ENCODE measurements at regions not wholly inside any gene's neighbourhood (a gene's known extent, or its start where the extent isn't known, plus 50 kb on each side); places are given as distances from the start of the nearest gene placed in this dataset.

DNA sequence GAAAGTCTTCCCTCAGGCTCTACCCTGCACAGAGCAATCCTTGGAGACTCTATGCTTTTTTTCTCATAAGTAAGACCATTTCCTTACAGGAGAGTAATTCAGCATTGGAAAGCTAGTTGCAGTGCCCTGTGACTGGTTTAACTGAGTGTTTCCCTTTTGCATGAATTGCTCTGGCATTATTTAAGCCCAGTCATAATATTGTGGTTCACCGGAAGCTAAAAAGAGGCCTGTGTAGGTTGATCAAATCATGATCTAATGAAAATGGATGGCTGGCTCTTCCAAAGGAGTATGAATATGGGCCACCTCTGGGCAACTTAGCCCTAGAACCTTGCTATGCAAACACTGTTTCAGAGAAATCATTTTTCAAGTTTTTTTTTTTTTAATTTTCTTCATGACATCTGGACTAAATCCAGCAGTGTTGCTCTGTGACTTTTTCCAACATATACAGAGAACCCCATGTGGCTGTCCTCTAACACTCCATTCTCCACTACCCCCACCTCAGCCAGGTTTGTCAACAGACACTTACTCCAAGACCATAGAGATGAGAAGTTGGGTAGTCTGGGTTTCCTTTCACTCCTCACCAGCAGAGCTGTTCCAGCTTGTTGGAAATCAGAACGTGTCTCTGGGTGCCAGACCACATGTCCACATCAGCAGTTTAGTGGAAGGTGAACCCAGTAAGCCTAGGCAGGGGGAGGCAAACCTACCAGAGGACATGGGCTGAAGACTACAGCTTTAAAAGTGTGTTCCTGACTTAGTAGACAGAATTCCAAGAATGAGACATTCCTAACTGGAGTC, 175.2 kb upstream of the SLC14A2 start:
- no peaks in the 10 kb centered on the region for H3K36me3 ChIP-seq (ENCODE audit: control insufficient read depth, insufficient read depth, low read length)
- no peaks in the 10 kb centered on the region for H3K9me3 ChIP-seq (ENCODE audit: control insufficient read depth, insufficient read depth, low read length)
- no peaks in the 10 kb centered on the region for H3K4me1 ChIP-seq (ENCODE audit: control insufficient read depth, insufficient read depth, low read length)
- DNase-seq (ENCODE audit: low read depth, low spot score): no peak
- H3K27me3 ChIP-seq (ENCODE audit: control insufficient read depth, insufficient read depth, low read length): no peaks in the 10 kb centered on the region
- H3K4me3 ChIP-seq (ENCODE audit: low read length): no peak overlapping the region
- no CpG with 5 or more reads among the region's 2 CpGs for WGBS (ENCODE audit: insufficient coverage, insufficient read length)
- H3K27ac ChIP-seq (ENCODE audit: low read length): no peak overlapping the region

DNA sequence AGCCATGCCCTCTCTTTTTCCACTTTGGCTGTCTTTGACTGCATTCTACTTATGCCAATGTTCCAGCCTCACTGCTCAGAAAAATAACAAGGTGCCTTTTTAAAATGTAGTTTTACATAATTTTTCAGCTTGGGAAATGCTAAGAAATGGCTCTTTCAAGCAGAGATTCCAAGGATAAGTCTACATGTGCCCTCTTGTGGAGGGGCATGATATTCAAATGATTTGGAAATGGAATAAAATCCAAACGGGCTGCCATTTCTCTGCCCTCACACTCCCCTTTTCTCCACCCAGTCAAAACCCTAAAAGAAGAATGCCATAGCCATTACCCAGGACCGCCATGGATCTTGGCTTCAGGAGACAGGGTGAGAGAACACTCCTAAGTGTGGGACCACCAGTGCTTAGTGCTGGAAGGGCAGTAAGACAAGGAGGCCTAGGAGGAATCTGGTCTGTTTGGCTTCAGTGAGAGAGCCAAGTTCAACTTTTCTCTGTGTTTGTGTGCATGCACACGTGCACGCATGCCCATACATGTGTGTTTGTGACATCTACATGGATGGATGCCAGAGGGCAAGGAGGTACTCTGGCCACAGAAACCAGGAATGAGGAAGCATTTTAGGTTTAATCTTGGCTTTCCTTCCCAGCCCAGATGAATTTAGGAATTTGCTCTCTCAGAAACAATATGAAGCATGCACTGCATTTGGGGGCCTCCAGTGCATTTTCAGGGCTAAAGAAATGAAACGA, 174.0 kb upstream of the SLC14A2 start:
- no peaks in the 10 kb centered on the region for H3K9me3 ChIP-seq (ENCODE audit: control insufficient read depth, insufficient read depth, low read length)
- DNase-seq (ENCODE audit: low read depth, low spot score): no peak
- no peaks in the 10 kb centered on the region for H3K36me3 ChIP-seq (ENCODE audit: control insufficient read depth, insufficient read depth, low read length)
- no CpG with 5 or more reads among the region's 5 CpGs for WGBS (ENCODE audit: insufficient coverage, insufficient read length)
- no peak overlapping the region for H3K27ac ChIP-seq (ENCODE audit: low read length)
- H3K27me3 ChIP-seq (ENCODE audit: control insufficient read depth, insufficient read depth, low read length): no peaks in the 10 kb centered on the region
- H3K4me3 ChIP-seq (ENCODE audit: low read length): no peak overlapping the region
- H3K4me1 ChIP-seq (ENCODE audit: control insufficient read depth, insufficient read depth, low read length): no peaks in the 10 kb centered on the region

DNA sequence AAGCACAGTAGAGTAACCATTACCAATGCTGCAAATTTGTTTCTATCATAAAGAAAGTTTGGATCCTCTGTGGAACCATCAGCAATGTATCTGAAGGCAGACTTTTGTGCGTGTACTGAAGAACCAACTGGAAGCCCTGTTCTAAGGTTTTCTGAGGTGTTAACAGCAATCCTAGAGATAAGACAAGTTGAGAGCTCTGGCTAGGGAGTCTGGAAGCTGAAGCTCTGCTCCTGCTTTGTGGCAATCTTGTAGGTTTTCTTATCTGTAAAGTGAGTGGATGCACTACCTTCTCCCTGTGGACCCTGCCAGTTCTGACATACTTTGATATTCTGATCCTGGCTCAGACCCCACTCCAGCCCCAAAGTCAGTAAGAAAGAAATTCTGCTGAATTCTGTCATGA, 171.2 kb upstream of the SLC14A2 start:
- WGBS (ENCODE audit: insufficient coverage, insufficient read length): no CpG with 5 or more reads among the region's 1 CpG
- DNase-seq (ENCODE audit: low read depth, low spot score): no peak

DNA sequence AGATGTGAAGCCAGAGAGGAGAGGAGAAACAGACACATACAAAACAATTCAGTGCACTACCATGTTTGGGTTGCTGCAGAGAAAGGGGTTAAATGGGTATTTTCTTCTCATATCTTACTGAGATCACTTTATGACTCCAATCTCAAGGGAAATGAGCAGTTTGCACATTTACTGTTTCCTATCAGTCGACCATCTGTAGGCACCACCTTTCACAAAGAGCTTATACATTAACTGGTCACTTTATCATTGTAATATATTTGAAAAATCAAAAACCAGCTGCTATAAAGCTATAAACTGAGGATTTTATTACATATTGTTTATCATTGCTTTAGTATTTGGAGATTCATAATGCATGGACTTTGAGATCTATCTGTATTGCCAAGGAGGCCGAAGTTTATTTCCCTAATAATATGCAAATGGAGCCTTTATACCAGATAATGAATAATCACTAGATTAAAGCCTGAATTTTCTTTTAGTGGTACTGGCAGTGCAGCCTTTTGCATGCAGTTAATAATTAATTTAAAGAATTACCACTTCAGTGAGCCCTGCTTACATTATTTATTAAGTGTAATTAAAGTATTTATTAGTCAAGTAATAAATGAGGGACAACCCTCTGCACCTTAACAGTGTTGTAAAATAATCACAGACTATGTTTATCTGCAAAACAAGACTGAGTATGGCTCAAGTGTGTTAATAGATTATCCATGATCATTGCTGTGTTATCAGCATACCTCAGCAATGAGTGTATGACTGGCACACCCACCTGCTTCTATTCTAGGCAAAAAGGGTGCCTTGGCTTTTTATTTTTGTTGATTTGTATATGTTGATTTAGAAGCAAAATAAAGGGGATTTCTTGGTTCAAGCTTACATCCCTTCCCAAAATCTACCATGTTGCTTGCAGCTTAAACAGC, 167.7 kb upstream of the SLC14A2 start:
- H3K27me3 ChIP-seq (ENCODE audit: control insufficient read depth, insufficient read depth, low read length): no peaks in the 10 kb centered on the region
- H3K36me3 ChIP-seq (ENCODE audit: control insufficient read depth, insufficient read depth, low read length): no peaks in the 10 kb centered on the region
- no peak for DNase-seq (ENCODE audit: low read depth, low spot score)
- no peaks in the 10 kb centered on the region for H3K4me1 ChIP-seq (ENCODE audit: control insufficient read depth, insufficient read depth, low read length)
- H3K4me3 ChIP-seq (ENCODE audit: low read length): no peak overlapping the region
- H3K27ac ChIP-seq (ENCODE audit: low read length): no peak overlapping the region
- no CpG with 5 or more reads among the region's 2 CpGs for WGBS (ENCODE audit: insufficient coverage, insufficient read length)
- H3K9me3 ChIP-seq (ENCODE audit: control insufficient read depth, insufficient read depth, low read length): no peaks in the 10 kb centered on the region

More for the DNA sequence above, 171.2 kb upstream of the SLC14A2 start:
- Histone ChIP-seq H3K27me3 (ENCODE audit: control insufficient read depth, insufficient read depth, low read length) (no peaks in the 10 kb centered on the region), H3K9me3 (ENCODE audit: control insufficient read depth, insufficient read depth, low read length) (no peaks in the 10 kb centered on the region), H3K36me3 (ENCODE audit: control insufficient read depth, insufficient read depth, low read length) (no peaks in the 10 kb centered on the region), H3K4me1 (ENCODE audit: control insufficient read depth, insufficient read depth, low read length) (no peaks in the 10 kb centered on the region), H3K27ac (ENCODE audit: low read length) (no peak overlapping the region), H3K4me3 (ENCODE audit: low read length) (no peak overlapping the region)

DNA sequence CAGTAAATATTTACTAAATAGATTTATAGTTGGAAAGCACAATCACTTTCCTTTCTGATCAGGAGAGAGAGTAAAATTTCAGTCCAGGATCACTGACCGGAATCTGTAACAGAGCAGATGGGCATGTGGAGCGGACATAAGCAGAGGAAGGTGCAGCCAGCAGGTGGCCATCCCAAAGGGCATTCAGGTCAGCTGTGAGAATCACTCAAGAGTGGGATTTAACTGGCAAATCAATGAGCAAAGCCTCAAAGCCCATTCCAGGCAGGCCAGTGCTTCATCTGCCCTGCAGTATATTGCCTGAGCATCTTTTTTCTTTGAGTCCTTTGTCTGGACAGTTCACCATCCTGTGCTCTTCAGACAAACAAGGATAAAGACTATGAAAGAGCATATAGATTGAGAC, 166.4 kb upstream of the SLC14A2 start:
- Histone ChIP-seq H3K27me3 (ENCODE audit: control insufficient read depth, insufficient read depth, low read length) (no peaks in the 10 kb centered on the region), H3K36me3 (ENCODE audit: control insufficient read depth, insufficient read depth, low read length) (no peaks in the 10 kb centered on the region), H3K27ac (ENCODE audit: low read length) (no peak overlapping the region), H3K4me1 (ENCODE audit: control insufficient read depth, insufficient read depth, low read length) (no peaks in the 10 kb centered on the region), H3K4me3 (ENCODE audit: low read length) (no peak overlapping the region), H3K9me3 (ENCODE audit: control insufficient read depth, insufficient read depth, low read length) (no peaks in the 10 kb centered on the region)
- DNase-seq (ENCODE audit: low read depth, low spot score): no peak
- WGBS (ENCODE audit: insufficient coverage, insufficient read length): no CpG with 5 or more reads among the region's 2 CpGs

DNA sequence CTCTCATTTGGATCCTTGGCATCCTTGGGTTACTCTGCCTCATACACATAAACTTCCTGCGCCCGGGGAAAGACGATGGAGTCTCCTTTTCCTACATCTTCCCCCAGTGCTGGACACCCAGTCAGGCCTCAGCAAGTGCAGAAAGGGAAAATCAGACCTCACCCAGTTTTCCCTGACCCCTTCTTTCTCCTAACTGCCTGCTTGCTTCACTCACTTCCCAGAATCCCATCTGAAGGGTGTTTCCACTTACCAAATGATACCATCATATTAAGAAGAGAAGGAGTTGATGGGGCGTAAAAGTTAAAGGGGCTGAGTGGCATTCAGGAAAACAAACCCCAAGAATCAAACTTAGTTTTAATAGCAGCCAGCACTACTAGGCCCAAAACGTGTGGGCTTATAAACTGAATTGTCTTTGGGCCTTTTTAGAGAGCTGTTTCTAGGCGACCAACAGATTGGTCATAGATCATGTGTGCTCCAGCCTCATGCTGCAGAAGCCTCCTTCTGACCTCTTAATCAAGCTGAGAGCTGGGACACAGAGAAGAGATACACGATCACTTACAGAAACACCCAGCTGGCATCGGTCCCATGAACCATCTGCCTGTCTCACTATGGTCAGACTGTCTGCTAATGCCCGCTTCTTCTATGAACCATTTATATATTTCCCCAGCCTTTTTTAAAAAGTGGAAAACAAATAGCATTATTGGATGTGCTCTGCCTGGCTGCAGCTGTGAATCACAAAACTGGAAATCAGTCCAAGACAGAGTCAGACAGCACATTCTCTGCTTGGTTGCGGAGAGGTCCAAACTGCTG, 165.7 kb upstream of the SLC14A2 start:
- DNase-seq (ENCODE audit: low read depth, low spot score): no peak
- Histone ChIP-seq H3K9me3 (ENCODE audit: control insufficient read depth, insufficient read depth, low read length) (no peaks in the 10 kb centered on the region), H3K4me1 (ENCODE audit: control insufficient read depth, insufficient read depth, low read length) (no peaks in the 10 kb centered on the region), H3K27ac (ENCODE audit: low read length) (no peak overlapping the region), H3K4me3 (ENCODE audit: low read length) (no peak overlapping the region), H3K27me3 (ENCODE audit: control insufficient read depth, insufficient read depth, low read length) (no peaks in the 10 kb centered on the region), H3K36me3 (ENCODE audit: control insufficient read depth, insufficient read depth, low read length) (no peaks in the 10 kb centered on the region)
- WGBS (ENCODE audit: insufficient coverage, insufficient read length): no CpG with 5 or more reads among the region's 10 CpGs

DNA sequence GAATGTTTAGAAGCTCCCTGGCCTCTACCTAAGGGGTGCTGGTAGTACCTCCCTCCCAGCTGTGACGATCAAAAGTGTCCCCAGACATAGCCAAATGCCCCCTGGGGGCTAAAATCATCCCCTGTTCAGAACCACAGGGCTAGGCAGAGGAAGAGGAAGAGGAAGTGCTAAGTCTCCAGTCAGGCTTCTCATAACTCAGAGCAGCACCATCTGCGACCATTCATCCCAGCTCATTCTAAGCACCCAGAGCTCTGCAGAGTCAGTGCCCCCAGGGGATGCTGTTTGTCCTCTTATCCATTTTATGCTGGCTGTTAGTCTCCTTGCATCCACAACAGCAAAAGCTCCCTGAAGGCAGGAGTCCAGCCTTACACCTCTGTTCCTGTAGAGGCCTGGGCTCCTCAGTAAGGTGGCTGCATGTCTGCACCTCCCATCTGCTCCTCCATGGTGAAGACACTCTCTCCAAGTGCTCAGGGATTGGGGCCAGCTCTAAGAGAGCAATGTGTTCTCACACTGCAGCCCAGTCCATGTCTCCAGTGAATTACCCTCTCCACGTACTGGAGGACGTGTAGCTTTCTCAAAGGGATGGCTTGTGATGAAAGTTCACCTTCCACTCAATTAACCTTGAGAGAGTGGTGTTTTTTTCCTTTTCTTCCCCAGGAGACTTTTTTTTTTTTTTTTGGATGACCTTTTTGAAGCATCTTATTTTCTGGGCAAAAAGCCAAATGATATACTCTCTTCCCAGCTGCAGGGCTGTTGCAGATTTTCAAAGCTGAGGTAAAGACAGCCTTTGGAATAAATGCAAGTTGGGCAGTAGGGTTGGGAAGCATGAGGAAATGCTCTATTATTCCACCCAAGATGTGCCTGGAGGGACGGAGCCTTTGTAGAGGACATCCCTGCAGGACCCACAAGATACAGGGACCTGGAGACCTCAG, 158.9 kb upstream of the SLC14A2 start:
- no peak for DNase-seq (ENCODE audit: low read depth, low spot score)
- H3K27ac ChIP-seq (ENCODE audit: low read length): no peak overlapping the region
- no peak overlapping the region for H3K4me3 ChIP-seq (ENCODE audit: low read length)
- WGBS (ENCODE audit: insufficient coverage, insufficient read length): no CpG with 5 or more reads among the region's 5 CpGs
- no peaks in the 10 kb centered on the region for H3K27me3 ChIP-seq (ENCODE audit: control insufficient read depth, insufficient read depth, low read length)
- no peaks in the 10 kb centered on the region for H3K4me1 ChIP-seq (ENCODE audit: control insufficient read depth, insufficient read depth, low read length)
- no peaks in the 10 kb centered on the region for H3K36me3 ChIP-seq (ENCODE audit: control insufficient read depth, insufficient read depth, low read length)
- H3K9me3 ChIP-seq (ENCODE audit: control insufficient read depth, insufficient read depth, low read length): no peaks in the 10 kb centered on the region

DNA sequence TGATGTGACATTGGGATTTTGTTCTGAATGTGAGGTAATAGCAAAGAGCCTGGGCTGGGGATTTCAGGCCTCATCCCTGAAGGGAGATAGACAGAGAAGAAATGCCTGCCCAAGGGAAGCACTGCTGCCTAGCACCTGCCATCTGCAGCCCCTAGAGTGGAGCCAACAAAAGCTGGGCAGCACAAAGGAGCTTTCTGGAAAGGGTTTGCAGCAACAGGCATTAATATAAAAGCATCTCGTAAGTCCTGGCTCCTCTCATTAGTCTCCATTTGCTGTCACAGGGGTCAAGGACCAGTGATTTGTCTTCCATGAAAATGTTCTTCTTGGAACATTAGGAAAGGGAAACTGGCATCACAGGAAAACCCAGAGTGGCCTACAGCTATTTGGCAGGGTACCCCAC, 157.2 kb upstream of the SLC14A2 start:
- Histone ChIP-seq H3K4me3 (ENCODE audit: low read length) (no peak overlapping the region), H3K27me3 (ENCODE audit: control insufficient read depth, insufficient read depth, low read length) (no peaks in the 10 kb centered on the region), H3K9me3 (ENCODE audit: control insufficient read depth, insufficient read depth, low read length) (no peaks in the 10 kb centered on the region), H3K4me1 (ENCODE audit: control insufficient read depth, insufficient read depth, low read length) (no peaks in the 10 kb centered on the region), H3K27ac (ENCODE audit: low read length) (no peak overlapping the region), H3K36me3 (ENCODE audit: control insufficient read depth, insufficient read depth, low read length) (no peaks in the 10 kb centered on the region)
- DNase-seq (ENCODE audit: low read depth, low spot score): no peak
- no CpG with 5 or more reads among the region's 1 CpG for WGBS (ENCODE audit: insufficient coverage, insufficient read length)

DNA sequence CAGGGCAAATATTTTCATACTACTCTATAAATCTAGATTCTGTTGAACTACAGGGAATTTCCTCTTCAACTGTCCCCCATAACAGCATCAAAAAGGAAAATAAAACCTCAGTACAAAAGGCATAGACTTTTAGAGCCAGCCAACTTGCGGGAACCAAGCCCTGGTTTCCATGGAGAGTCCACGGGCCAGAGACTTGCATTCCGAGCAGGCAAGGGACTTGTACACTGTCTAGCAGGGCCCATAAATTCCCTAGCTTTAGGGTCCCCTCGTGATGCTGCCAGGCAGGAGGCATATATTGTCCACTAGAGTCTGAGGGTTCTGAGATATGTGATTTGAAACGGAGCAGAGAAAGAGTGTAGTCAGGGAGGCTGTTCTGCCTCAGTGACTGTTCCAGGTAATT, 153.1 kb upstream of the SLC14A2 start:
- Histone ChIP-seq H3K4me3 (ENCODE audit: low read length) (no peak overlapping the region), H3K27me3 (ENCODE audit: control insufficient read depth, insufficient read depth, low read length) (no peaks in the 10 kb centered on the region), H3K27ac (ENCODE audit: low read length) (no peak overlapping the region), H3K4me1 (ENCODE audit: control insufficient read depth, insufficient read depth, low read length) (no peaks in the 10 kb centered on the region), H3K9me3 (ENCODE audit: control insufficient read depth, insufficient read depth, low read length) (no peaks in the 10 kb centered on the region), H3K36me3 (ENCODE audit: control insufficient read depth, insufficient read depth, low read length) (no peaks in the 10 kb centered on the region)
- WGBS (ENCODE audit: insufficient coverage, insufficient read length): no CpG with 5 or more reads among the region's 5 CpGs
- DNase-seq (ENCODE audit: low read depth, low spot score): no peak

Data from iPS DF 6.9 (cell line).